ENCODE measurements at regions not wholly inside any gene's neighbourhood (a gene's known extent, or its start where the extent isn't known, plus 50 kb on each side); places are given as distances from the start of the nearest gene placed in this dataset.

- TF ChIP-seq CTCF (tag by site-specific recombination; IDR thresholded peaks at IDR 0.05): no peak
- TF ChIP-seq ZNF580 (tag by site-specific recombination; IDR thresholded peaks at IDR 0.05): no peak
- no peak for TF ChIP-seq ZNF747 (tag by site-specific recombination; IDR thresholded peaks at IDR 0.05)
- no peak for TF ChIP-seq ZNF26 (tag by site-specific recombination; IDR thresholded peaks at IDR 0.05)
- TF ChIP-seq ZNF350 (tag by site-specific recombination; IDR thresholded peaks at IDR 0.05): no peak
- no peak for TF ChIP-seq ZNF639 (tag by site-specific recombination; IDR thresholded peaks at IDR 0.05)
- no peak for TF ChIP-seq ZNF76 (tag by site-specific recombination; IDR thresholded peaks at IDR 0.05; ENCODE audit: borderline replicate concordance, low read depth)
- no peak for TF ChIP-seq KLF10 (tag by site-specific recombination; IDR thresholded peaks at IDR 0.05)
- TF ChIP-seq ZNF280D (tag by site-specific recombination; IDR thresholded peaks at IDR 0.05): no peak
- no peak for TF ChIP-seq ZNF274 (IDR thresholded peaks at IDR 0.05; ENCODE audit: low read length)
- TF ChIP-seq ZNF274 (tag by site-specific recombination; IDR thresholded peaks at IDR 0.05; ENCODE audit: borderline replicate concordance): no peak
- TF ChIP-seq REST (tag by site-specific recombination; IDR thresholded peaks at IDR 0.05): no peak
- TF ChIP-seq ZEB2 (tag by site-specific recombination; IDR thresholded peaks at IDR 0.05): no peak
Measured at GRCh38 chr9:28781481-28781880, 1208.2 kb upstream of the C9orf72 start.

All from HEK293 (cell line).